HG03025 (cell line): ENCODE measurements at regions not wholly inside any gene's neighbourhood (a gene's known extent, or its start where the extent isn't known, plus 50 kb on each side); places are given as distances from the start of the nearest gene placed in this dataset.
"Not testable (repeated sequence)": the region's sequence is repeated elsewhere in the genome, so short reads cannot be mapped to it uniquely, and the experiment has no call there.

Experiments
- ATAC-seq: cut with Tn5 transposase; IDR thresholded peaks from one replicate; pipeline ENCODE4 v1.9.1; 2021; ENCODE audit warnings: mild to moderate bottlenecking, moderate library complexity; ENCODE audit not compliant: unreplicated experiment, low FRiP score

- no peak for ATAC-seq
Measured at GRCh38 chr9:102767076-102767475, 228.1 kb upstream of the CYLC2 start.

GRCh38 chr9:102740578-102740977 lies 254.6 kb upstream of the CYLC2 start:
- ATAC-seq, result no peak

- ATAC-seq, result no peak
Measured at GRCh38 chr9:102728946-102729345, 266.2 kb upstream of the CYLC2 start.

GRCh38 chr9:102714184-102714583 lies 280.9 kb upstream of the CYLC2 start:
- no peak for ATAC-seq

- ATAC-seq, result not testable (repeated sequence)
Measured at GRCh38 chr9:102712910-102713309, 282.2 kb upstream of the CYLC2 start.

GRCh38 chr9:102700936-102701335 lies 294.2 kb upstream of the CYLC2 start:
- ATAC-seq, result no peak

GRCh38 chr9:102669220-102669619 lies 325.9 kb upstream of the CYLC2 start:
- ATAC-seq, result no peak

- ATAC-seq, result no peak
Measured at GRCh38 chr9:102652471-102652870, 342.7 kb upstream of the CYLC2 start.

GRCh38 chr9:102650896-102651295 lies 344.2 kb upstream of the CYLC2 start:
- ATAC-seq, result no peak

- no peak for ATAC-seq
Measured at GRCh38 chr9:102642651-102643050, 352.5 kb upstream of the CYLC2 start.

- ATAC-seq, result no peak
Measured at GRCh38 chr9:102631559-102631958, 363.6 kb upstream of the CYLC2 start.

- no peak for ATAC-seq
Measured at GRCh38 chr9:102609461-102609860, 385.7 kb upstream of the CYLC2 start.

- not testable (repeated sequence) for ATAC-seq
Measured at GRCh38 chr9:102603198-102604195, 391.6 kb upstream of the CYLC2 start.

GRCh38 chr9:102594241-102594640 lies 400.9 kb upstream of the CYLC2 start:
- no peak for ATAC-seq

- no peak for ATAC-seq
Measured at GRCh38 chr9:102587281-102587680, 407.9 kb upstream of the CYLC2 start.

- ATAC-seq, result no peak
Measured at GRCh38 chr9:102569436-102569835, 425.7 kb upstream of the CYLC2 start.

- no peak for ATAC-seq
Measured at GRCh38 chr9:102551346-102551745, 443.8 kb upstream of the CYLC2 start.

GRCh38 chr9:102550886-102551285 lies 444.2 kb upstream of the CYLC2 start:
- ATAC-seq, result no peak

GRCh38 chr9:102550266-102550665 lies 444.9 kb upstream of the CYLC2 start:
- ATAC-seq, result no peak

- no peak for ATAC-seq
Measured at GRCh38 chr9:102534031-102534430, 461.1 kb upstream of the CYLC2 start.

- ATAC-seq, result no peak
Measured at GRCh38 chr9:102521097-102521755, 473.9 kb upstream of the CYLC2 start.

GRCh38 chr9:102519423-102519822 lies 475.7 kb upstream of the CYLC2 start:
- no peak for ATAC-seq
